ENCODE measurements at regions not wholly inside any gene's neighbourhood (a gene's known extent, or its start where the extent isn't known, plus 50 kb on each side); places are given as distances from the start of the nearest gene placed in this dataset.

GRCh38 chr9:90311811-90312210, 330.8 kb downstream of the DIRAS2 start:
- no peaks in the 10 kb centered on the region for H3K4me1 Mint-ChIP-seq
- H3K4me3 Mint-ChIP-seq = no peak overlapping the region
- H3K9me3 Mint-ChIP-seq = no peaks in the 10 kb centered on the region
- H3K36me3 Mint-ChIP-seq (ENCODE audit: low read depth) = no peaks in the 10 kb centered on the region
- no peak for DNase-seq
- ATAC-seq = no peak
- H3K27ac Mint-ChIP-seq = no peak overlapping the region
- H3K27me3 Mint-ChIP-seq = peaks cover 2% of the 10 kb centered on the region

- no peak for DNase-seq
- ATAC-seq = no peak
- Mint-ChIP-seq H3K9me3 (no peaks in the 10 kb centered on the region), H3K27ac (no peak overlapping the region), H3K4me3 (no peak overlapping the region), H3K36me3 (ENCODE audit: low read depth) (no peaks in the 10 kb centered on the region), H3K4me1 (no peaks in the 10 kb centered on the region), H3K27me3 (peaks cover 14% of the 10 kb centered on the region)
These were observed 320.3 kb downstream of the DIRAS2 start for GRCh38 chr9:90322296-90322695.

- no peak overlapping the region for H3K27ac Mint-ChIP-seq
- H3K36me3 Mint-ChIP-seq (ENCODE audit: low read depth) = no peaks in the 10 kb centered on the region
- ATAC-seq = no peak
- no peak for DNase-seq
- H3K27me3 Mint-ChIP-seq = peaks cover 15% of the 10 kb centered on the region
- H3K4me1 Mint-ChIP-seq = no peaks in the 10 kb centered on the region
- H3K4me3 Mint-ChIP-seq = no peak overlapping the region
- H3K9me3 Mint-ChIP-seq = no peaks in the 10 kb centered on the region
These were observed 316.5 kb downstream of the DIRAS2 start for GRCh38 chr9:90325913-90326653.

- H3K27me3 Mint-ChIP-seq = peaks cover 22% of the 10 kb centered on the region
- DNase-seq (no peak), ATAC-seq (no peak)
- no peak overlapping the region for H3K27ac Mint-ChIP-seq
- H3K4me3 Mint-ChIP-seq = no peak overlapping the region
- no peaks in the 10 kb centered on the region for H3K9me3 Mint-ChIP-seq
- no peaks in the 10 kb centered on the region for H3K36me3 Mint-ChIP-seq (ENCODE audit: low read depth)
- H3K4me1 Mint-ChIP-seq = no peaks in the 10 kb centered on the region
These were observed 312.4 kb downstream of the DIRAS2 start for GRCh38 chr9:90330231-90330630.

GRCh38 chr9:90331826-90332575, 310.6 kb downstream of the DIRAS2 start:
- Mint-ChIP-seq H3K36me3 (ENCODE audit: low read depth) (no peaks in the 10 kb centered on the region), H3K27ac (no peak overlapping the region), H3K4me1 (no peaks in the 10 kb centered on the region), H3K9me3 (no peaks in the 10 kb centered on the region), H3K27me3 (peaks cover 19% of the 10 kb centered on the region), H3K4me3 (no peak overlapping the region)
- ATAC-seq = no peak
- DNase-seq = no peak

GRCh38 chr9:90333226-90333625, 309.4 kb downstream of the DIRAS2 start:
- Mint-ChIP-seq H3K4me3 (no peak overlapping the region), H3K36me3 (ENCODE audit: low read depth) (no peaks in the 10 kb centered on the region), H3K4me1 (no peaks in the 10 kb centered on the region), H3K27me3 (peaks cover 19% of the 10 kb centered on the region), H3K27ac (no peak overlapping the region), H3K9me3 (no peaks in the 10 kb centered on the region)
- no peak for ATAC-seq
- DNase-seq = no peak

GRCh38 chr9:90340421-90340820, 302.2 kb downstream of the DIRAS2 start:
- H3K4me1 Mint-ChIP-seq = no peaks in the 10 kb centered on the region

GRCh38 chr9:90342607-90343006, 300.0 kb downstream of the DIRAS2 start:
- no peak overlapping the region for H3K4me3 Mint-ChIP-seq
- H3K27ac Mint-ChIP-seq = no peak overlapping the region
- no peaks in the 10 kb centered on the region for H3K4me1 Mint-ChIP-seq
- ATAC-seq = no peak
- peaks cover 32% of the 10 kb centered on the region for H3K27me3 Mint-ChIP-seq
- no peaks in the 10 kb centered on the region for H3K36me3 Mint-ChIP-seq (ENCODE audit: low read depth)
- no peaks in the 10 kb centered on the region for H3K9me3 Mint-ChIP-seq
- no peak for DNase-seq

More at GRCh38 chr9:90340421-90340820, 302.2 kb downstream of the DIRAS2 start:
- Mint-ChIP-seq H3K36me3 (ENCODE audit: low read depth) (no peaks in the 10 kb centered on the region), H3K4me3 (no peak overlapping the region), H3K27ac (no peak overlapping the region), H3K27me3 (peaks cover 22% of the 10 kb centered on the region), H3K9me3 (no peaks in the 10 kb centered on the region)
- DNase-seq = no peak
- ATAC-seq = no peak

- no peaks in the 10 kb centered on the region for H3K9me3 Mint-ChIP-seq
- H3K27ac Mint-ChIP-seq = no peak overlapping the region
- H3K4me3 Mint-ChIP-seq = no peak overlapping the region
- no peaks in the 10 kb centered on the region for H3K36me3 Mint-ChIP-seq (ENCODE audit: low read depth)
- ATAC-seq = no peak
- no peaks in the 10 kb centered on the region for H3K4me1 Mint-ChIP-seq
- H3K27me3 Mint-ChIP-seq = peaks cover 39% of the 10 kb centered on the region
- no peak for DNase-seq
These were observed 299.3 kb downstream of the DIRAS2 start for GRCh38 chr9:90343366-90343765.

GRCh38 chr9:90343991-90344390, 298.6 kb downstream of the DIRAS2 start:
- Mint-ChIP-seq H3K27ac (no peak overlapping the region), H3K36me3 (ENCODE audit: low read depth) (no peaks in the 10 kb centered on the region), H3K27me3 (peaks cover 44% of the 10 kb centered on the region), H3K4me1 (no peaks in the 10 kb centered on the region), H3K9me3 (no peaks in the 10 kb centered on the region), H3K4me3 (no peak overlapping the region)
- DNase-seq (no peak), ATAC-seq (no peak)

GRCh38 chr9:90365666-90366065, 277.0 kb downstream of the DIRAS2 start:
- no peaks in the 10 kb centered on the region for H3K4me1 Mint-ChIP-seq
- no peak overlapping the region for H3K4me3 Mint-ChIP-seq
- H3K27me3 Mint-ChIP-seq = peaks cover 24% of the 10 kb centered on the region
- no peaks in the 10 kb centered on the region for H3K36me3 Mint-ChIP-seq (ENCODE audit: low read depth)
- no peak overlapping the region for H3K27ac Mint-ChIP-seq
- DNase-seq (no peak), ATAC-seq (no peak)
- H3K9me3 Mint-ChIP-seq = no peaks in the 10 kb centered on the region

- DNase-seq = no peak
- Mint-ChIP-seq H3K36me3 (ENCODE audit: low read depth) (no peaks in the 10 kb centered on the region), H3K9me3 (no peaks in the 10 kb centered on the region), H3K27ac (no peak overlapping the region), H3K27me3 (peaks cover 26% of the 10 kb centered on the region), H3K4me3 (no peak overlapping the region), H3K4me1 (no peaks in the 10 kb centered on the region)
- no peak for ATAC-seq
These were observed 274.4 kb downstream of the DIRAS2 start for GRCh38 chr9:90368241-90368640.

GRCh38 chr9:90368928-90369327, 273.7 kb downstream of the DIRAS2 start:
- no peak overlapping the region for H3K27ac Mint-ChIP-seq
- ATAC-seq = no peak

GRCh38 chr9:90379771-90380170, 262.9 kb downstream of the DIRAS2 start:
- Mint-ChIP-seq H3K27me3 (peaks cover 12% of the 10 kb centered on the region), H3K4me3 (no peak overlapping the region), H3K4me1 (no peaks in the 10 kb centered on the region), H3K36me3 (ENCODE audit: low read depth) (no peaks in the 10 kb centered on the region), H3K27ac (no peak overlapping the region), H3K9me3 (no peaks in the 10 kb centered on the region)
- DNase-seq (no peak), ATAC-seq (no peak)

More at GRCh38 chr9:90368928-90369327, 273.7 kb downstream of the DIRAS2 start:
- Mint-ChIP-seq H3K4me1 (no peaks in the 10 kb centered on the region), H3K4me3 (no peak overlapping the region), H3K9me3 (no peaks in the 10 kb centered on the region), H3K36me3 (ENCODE audit: low read depth) (no peaks in the 10 kb centered on the region), H3K27me3 (peaks cover 26% of the 10 kb centered on the region)
- no peak for DNase-seq

GRCh38 chr9:90385146-90385545, 257.5 kb downstream of the DIRAS2 start:
- no peak overlapping the region for H3K27ac Mint-ChIP-seq
- ATAC-seq (no peak), DNase-seq (no peak)
- H3K4me1 Mint-ChIP-seq = no peaks in the 10 kb centered on the region
- H3K36me3 Mint-ChIP-seq (ENCODE audit: low read depth) = no peaks in the 10 kb centered on the region
- peaks cover 8% of the 10 kb centered on the region for H3K27me3 Mint-ChIP-seq
- H3K9me3 Mint-ChIP-seq = no peaks in the 10 kb centered on the region
- H3K4me3 Mint-ChIP-seq = no peak overlapping the region

All from activated naive CD8-positive, alpha-beta T cell treated with anti-CD3 and anti-CD28 coated beads, Interleukin-2, amount 50 U/mL, for 24 hours (primary cell).